ENCODE measurements at regions not wholly inside any gene's neighbourhood (a gene's known extent, or its start where the extent isn't known, plus 50 kb on each side); places are given as distances from the start of the nearest gene placed in this dataset.

GRCh38 chr7:84247591-84247990 lies 53.0 kb upstream of the SEMA3A start:
- TF ChIP-seq, protein P1, sequence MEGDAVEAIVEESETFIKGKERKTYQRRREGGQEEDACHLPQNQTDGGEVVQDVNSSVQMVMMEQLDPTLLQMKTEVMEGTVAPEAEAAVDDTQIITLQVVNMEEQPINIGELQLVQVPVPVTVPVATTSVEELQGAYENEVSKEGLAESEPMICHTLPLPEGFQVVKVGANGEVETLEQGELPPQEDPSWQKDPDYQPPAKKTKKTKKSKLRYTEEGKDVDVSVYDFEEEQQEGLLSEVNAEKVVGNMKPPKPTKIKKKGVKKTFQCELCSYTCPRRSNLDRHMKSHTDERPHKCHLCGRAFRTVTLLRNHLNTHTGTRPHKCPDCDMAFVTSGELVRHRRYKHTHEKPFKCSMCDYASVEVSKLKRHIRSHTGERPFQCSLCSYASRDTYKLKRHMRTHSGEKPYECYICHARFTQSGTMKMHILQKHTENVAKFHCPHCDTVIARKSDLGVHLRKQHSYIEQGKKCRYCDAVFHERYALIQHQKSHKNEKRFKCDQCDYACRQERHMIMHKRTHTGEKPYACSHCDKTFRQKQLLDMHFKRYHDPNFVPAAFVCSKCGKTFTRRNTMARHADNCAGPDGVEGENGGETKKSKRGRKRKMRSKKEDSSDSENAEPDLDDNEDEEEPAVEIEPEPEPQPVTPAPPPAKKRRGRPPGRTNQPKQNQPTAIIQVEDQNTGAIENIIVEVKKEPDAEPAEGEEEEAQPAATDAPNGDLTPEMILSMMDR (IDR thresholded peaks at IDR 0.05): no peak
- TF ChIP-seq BHLHE40 (IDR thresholded peaks at IDR 0.05; ENCODE audit: low read depth, low read length): no peak
- TF ChIP-seq HDAC2 (IDR thresholded peaks at IDR 0.05): no peak
- TF ChIP-seq, protein P2, sequence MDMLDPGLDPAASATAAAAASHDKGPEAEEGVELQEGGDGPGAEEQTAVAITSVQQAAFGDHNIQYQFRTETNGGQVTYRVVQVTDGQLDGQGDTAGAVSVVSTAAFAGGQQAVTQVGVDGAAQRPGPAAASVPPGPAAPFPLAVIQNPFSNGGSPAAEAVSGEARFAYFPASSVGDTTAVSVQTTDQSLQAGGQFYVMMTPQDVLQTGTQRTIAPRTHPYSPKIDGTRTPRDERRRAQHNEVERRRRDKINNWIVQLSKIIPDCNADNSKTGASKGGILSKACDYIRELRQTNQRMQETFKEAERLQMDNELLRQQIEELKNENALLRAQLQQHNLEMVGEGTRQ (IDR thresholded peaks at IDR 0.05): no peak
